Thoracic aorta (tissue), 2 donors: ENCODE measurements at regions not wholly inside any gene's neighbourhood (a gene's known extent, or its start where the extent isn't known, plus 50 kb on each side); places are given as distances from the start of the nearest gene placed in this dataset.
A peak's percentile ranks its signal among the peaks of the same experiment; 100 is the strongest.

Experiments
- ATAC-seq: fragments of 150-250 bp; one replicate; pipeline ENCODE4 v1.8.0; 2017; ENCODE audit warnings: low read depth; ENCODE audit not compliant: insufficient number of reproducible peaks, low FRiP score
- DNase-seq: peaks from one replicate; pipeline ENCODE4 v3.0.0-alpha.2; 2020; ENCODE audit warnings: low spot score
- H3K27ac ChIP-seq, 2 donors: fragments of 200-600 bp; sonication (generic); 1 replicate in 1 of 2; 2 replicates in 1 of 2; pipeline ENCODE4 v1.5.1; 2016; ENCODE audit warnings: mild to moderate bottlenecking in 2 of 2, moderate library complexity in 2 of 2
- H3K27me3 ChIP-seq: fragments of 200-600 bp; sonication (generic); replicated peaks from 2 replicates; pipeline ENCODE4 v1.6.0; 2016; ENCODE audit warnings: mild to moderate bottlenecking; ENCODE audit not compliant: insufficient read depth
- H3K36me3 ChIP-seq: fragments of 200-600 bp; sonication (generic); one replicate; pipeline ENCODE4 v1.5.1; 2016
- H3K4me1 ChIP-seq, 2 donors: fragments of 200-600 bp; sonication (generic); 1 replicate in 1 of 2; 2 replicates in 1 of 2; pipeline versions ENCODE4 v1.5.1 to v1.6.0; 2016; ENCODE audit warnings: low read depth in 2 of 2, mild to moderate bottlenecking in 1 of 2; ENCODE audit not compliant: control insufficient read depth in 1 of 2
- H3K4me3 ChIP-seq: fragments of 200-600 bp; sonication (generic); 2 replicates; pipeline ENCODE4 v1.5.1; 2016; ENCODE audit warnings: mild to moderate bottlenecking
- H3K9me3 ChIP-seq: fragments of 200-600 bp; sonication (generic); 2 replicates; pipeline ENCODE4 v1.5.1; 2016
- CTCF ChIP-seq: fragments of 200-600 bp; sonication (generic); IDR thresholded peaks from one replicate; pipeline ENCODE4 v1.5.1; 2019; ENCODE audit warnings: antibody characterized with exemption

- H3K27ac ChIP-seq, result peak overlapping the region; percentile 11 to 30
- H3K36me3 ChIP-seq, result no peaks in the 10 kb centered on the region
- TF ChIP-seq CTCF, result no peak
- H3K4me3 ChIP-seq, result no peak overlapping the region
- ATAC-seq, result no peak
- peaks cover 7 to 23% of the 10 kb centered on the region in 2 donors for H3K4me1 ChIP-seq
- H3K27me3 ChIP-seq, result no peaks in the 10 kb centered on the region
- DNase-seq, result no peak
- no peaks in the 10 kb centered on the region for H3K9me3 ChIP-seq
Measured at GRCh38 chr6:141151710-141152417, 980.9 kb upstream of the GJE1 start.

- no peak overlapping the region for H3K4me3 ChIP-seq
- H3K36me3 ChIP-seq, result no peaks in the 10 kb centered on the region
- no peaks in the 10 kb centered on the region for H3K27me3 ChIP-seq
- H3K27ac ChIP-seq, result no peak overlapping the region
- DNase-seq (no peak), ATAC-seq (no peak)
- TF ChIP-seq CTCF, result no peak
- no peaks in the 10 kb centered on the region for H3K9me3 ChIP-seq
- H3K4me1 ChIP-seq, result peaks cover 6 to 14% of the 10 kb centered on the region in 2 donors
Measured at GRCh38 chr6:141141870-141142269, 990.9 kb upstream of the GJE1 start.

GRCh38 chr6:141140905-141141304 is 991.8 kb upstream of the GJE1 start:
- Histone ChIP-seq H3K27me3 (no peaks in the 10 kb centered on the region), H3K27ac (no peak overlapping the region), H3K4me3 (no peak overlapping the region), H3K9me3 (no peaks in the 10 kb centered on the region), H3K4me1 (peaks cover 6 to 16% of the 10 kb centered on the region in 2 donors), H3K36me3 (no peaks in the 10 kb centered on the region)
- DNase-seq (no peak), ATAC-seq (no peak)
- TF ChIP-seq CTCF, result no peak

GRCh38 chr6:141139461-141139860 is 993.3 kb upstream of the GJE1 start:
- no peak for TF ChIP-seq CTCF
- no peak for ATAC-seq

GRCh38 chr6:141134723-141135122 is 998.0 kb upstream of the GJE1 start:
- Histone ChIP-seq H3K4me3 (no peak overlapping the region), H3K4me1 (peaks cover 18 to 53% of the 10 kb centered on the region in 2 donors), H3K27me3 (no peaks in the 10 kb centered on the region), H3K9me3 (no peaks in the 10 kb centered on the region), H3K27ac (peak overlapping the region; percentile 12 to 57), H3K36me3 (no peaks in the 10 kb centered on the region)
- no peak for TF ChIP-seq CTCF
- ATAC-seq (no peak), DNase-seq (no peak)

More at GRCh38 chr6:141139461-141139860, 993.3 kb upstream of the GJE1 start:
- DNase-seq, result no peak
- Histone ChIP-seq H3K9me3 (no peaks in the 10 kb centered on the region), H3K4me3 (no peak overlapping the region), H3K27me3 (no peaks in the 10 kb centered on the region), H3K4me1 (peaks cover 7 to 30% of the 10 kb centered on the region in 2 donors), H3K36me3 (no peaks in the 10 kb centered on the region), H3K27ac (no peak overlapping the region)
